K562 (cell line): ENCODE measurements at regions not wholly inside any gene's neighbourhood (a gene's known extent, or its start where the extent isn't known, plus 50 kb on each side); places are given as distances from the start of the nearest gene placed in this dataset.

Experiments used
- ATAC-seq: fragments of 200-7000 bp; cut with Tn5 transposase; 3 replicates; pipeline ENCODE4 v1.9.1; 2020; ENCODE audit warnings: moderate library complexity
- BruUV-seq: library from RNA; stranded (reverse); fragments of 400-500 nt; replicated peaks from 2 replicates; lab custom pipeline; 2021; lab: Mats Ljungman, UMichigan
- CTCF ChIA-PET: fragments of 300-600 bp; formaldehyde crosslinking; extraction: SDS; loops from one replicate; lab custom pipeline; 2021; ENCODE audit warnings: low intra/inter-chr PET ratio; lab: Yijun Ruan, JAX
- POLR2A ChIA-PET: fragments of 300-600, 350-650 bp; sonication (Branson Sonifier 250); formaldehyde crosslinking; extraction: SDS; loops from one replicate; lab custom pipeline; 2021; ENCODE audit warnings: antibody characterized with exemption, inconsistent platforms; lab: Yijun Ruan, JAX
- DNase-seq, 4 experiments: peaks; one replicate each; pipeline versions ENCODE4 v3.0.0 to v3.0.0-alpha.2; 2011 to 2018; ENCODE audit warnings: low spot score in 3 of 4, mixed read lengths in 3 of 4; ENCODE audit errors: extremely low read depth in 1 of 4
- FAIRE-seq: peaks from 2 replicates; lab custom pipeline; 2011; peaks lifted over from hg19 to GRCh38; lab: Jason Lieb, UNC
- H2AFZ ChIP-seq: 2 replicates; pipeline ENCODE4 v1.6.0; 2011; ENCODE audit warnings: low read depth, low read length, control low read depth, inconsistent platforms
- H3K27ac ChIP-seq: fragments of 200-600 bp; 3 replicates; pipeline ENCODE4 v1.8.0; 2011; ENCODE audit warnings: low read depth, mild to moderate bottlenecking, control low read depth, inconsistent platforms, low read length, moderate library complexity, mixed read lengths; ENCODE audit errors: extremely low read depth
- H3K27me3 ChIP-seq, 2 experiments: fragments of 300-600 bp in 1 of 2; 2 replicates in 1 of 2; 3 replicates in 1 of 2; pipeline versions ENCODE4 v1.6.0 to v1.8.0; 2011; ENCODE audit warnings: inconsistent platforms in 2 of 2, low read length in 2 of 2, mild to moderate bottlenecking in 1 of 2, mixed read lengths in 1 of 2, moderate library complexity in 1 of 2; ENCODE audit not compliant: control insufficient read depth in 2 of 2, insufficient read depth in 2 of 2
- H3K36me3 ChIP-seq: fragments of 300-600 bp; 3 replicates; pipeline ENCODE4 v1.8.0; 2011; ENCODE audit warnings: mild to moderate bottlenecking, low read length, inconsistent platforms; ENCODE audit not compliant: control insufficient read depth, insufficient read depth
- H3K4me1 ChIP-seq, 2 experiments: fragments of 200-600 bp in 1 of 2; replicated peaks in 1 of 2; 2 replicates in 1 of 2; 3 replicates in 1 of 2; pipeline versions ENCODE4 v1.5.1 to v1.8.0; 2011; ENCODE audit warnings: inconsistent platforms in 2 of 2, low read length in 2 of 2, mild to moderate bottlenecking in 1 of 2, mixed read lengths in 1 of 2, moderate library complexity in 1 of 2; ENCODE audit not compliant: control insufficient read depth in 2 of 2, insufficient read depth in 2 of 2
- H3K4me2 ChIP-seq: 2 replicates; pipeline ENCODE4 v1.6.1; 2011; ENCODE audit warnings: low read length, control low read depth, inconsistent platforms, mixed read lengths; ENCODE audit not compliant: insufficient read depth
- H3K4me3 ChIP-seq: fragments of 200-600 bp; sonication (generic), shearing (Covaris generic); 2 replicates; pipeline ENCODE4 v1.5.1; 2016; ENCODE audit warnings: control low read depth, inconsistent platforms
- H3K79me2 ChIP-seq: fragments of 200-600 bp; 3 replicates; pipeline ENCODE4 v1.8.0; 2011; ENCODE audit warnings: low read length, inconsistent platforms; ENCODE audit not compliant: control insufficient read depth, insufficient read depth
- H3K9ac ChIP-seq, 2 experiments: 2 replicates each; pipeline versions ENCODE4 v1.6.0 to v1.6.1; 2011; ENCODE audit warnings: low read depth in 2 of 2, low read length in 2 of 2, control low read depth in 1 of 2, inconsistent platforms in 1 of 2, mild to moderate bottlenecking in 1 of 2, mixed read lengths in 1 of 2; ENCODE audit not compliant: insufficient read depth in 1 of 2
- H3K9me1 ChIP-seq: one replicate; pipeline ENCODE4 v1.6.0; 2011; ENCODE audit warnings: inconsistent platforms, mild to moderate bottlenecking, low read length, moderate library complexity; ENCODE audit not compliant: control insufficient read depth, insufficient read depth
- H3K9me3 ChIP-seq: replicated peaks from 2 replicates; pipeline ENCODE4 v1.5.1; 2011; ENCODE audit warnings: low read depth, low read length, inconsistent platforms; ENCODE audit not compliant: control insufficient read depth, insufficient read depth
- H4K20me1 ChIP-seq: replicated peaks from 2 replicates; pipeline ENCODE4 v1.6.1; 2011; ENCODE audit warnings: low read length, inconsistent platforms, mixed read lengths; ENCODE audit not compliant: control insufficient read depth, insufficient read depth
- AFF1 ChIP-seq, 2 experiments: fragments of 450-650 bp; IDR thresholded peaks; 2 replicates each; pipeline ENCODE4 v1.6.1; 2018; ENCODE audit warnings: mild to moderate bottlenecking in 2 of 2, low read depth in 1 of 2; ENCODE audit not compliant: partially characterized antibody in 2 of 2
- E2F8 ChIP-seq: fragments of 450-650 bp; IDR thresholded peaks from 2 replicates; pipeline ENCODE4 v1.7.1; 2018; ENCODE audit warnings: mild to moderate bottlenecking, low read depth; ENCODE audit not compliant: partially characterized antibody
- GTF2E2 ChIP-seq: fragments of 200-800 bp; sonication (Bioruptor generic); IDR thresholded peaks from 2 replicates; pipeline ENCODE4 v1.6.1; 2016; ENCODE audit warnings: missing genetic modification characterization, missing compliant biosample characterization
- HNRNPH1 ChIP-seq: fragments of 200-400 bp; formaldehyde crosslinking; optimal IDR thresholded peaks from 2 replicates; pipeline ENCODE3; 2017; ENCODE audit warnings: low read depth, mild to moderate bottlenecking, low read length, moderate library complexity
- HOMEZ ChIP-seq: fragments of 250-450 bp; sonication (Bioruptor Pico); IDR thresholded peaks from 2 replicates; pipeline ENCODE4 v1.4.0; 2020; ENCODE audit warnings: mild to moderate bottlenecking, moderate library complexity
- NCOR1 ChIP-seq: fragments of 450-650 bp; IDR thresholded peaks from 2 replicates; pipeline ENCODE4 v1.6.1; 2016; ENCODE audit warnings: mild to moderate bottlenecking, moderate library complexity
- PRPF4 ChIP-seq: fragments of 200-400 bp; formaldehyde crosslinking; IDR thresholded peaks from one replicate; pipeline ENCODE4 v1.6.1; 2017; ENCODE audit warnings: low read length, low read depth, mild to moderate bottlenecking; ENCODE audit not compliant: insufficient read depth, poor library complexity, severe bottlenecking
- RFX5 ChIP-seq: IDR thresholded peaks from 2 replicates; pipeline ENCODE4 v1.6.1; 2011; ENCODE audit warnings: low read depth, mild to moderate bottlenecking, improper control_type of control experiment, low read length
- ZNF174 ChIP-seq: fragments of 250-450 bp; sonication (Bioruptor Pico); IDR thresholded peaks from 2 replicates; pipeline ENCODE4 v1.4.0; 2020; ENCODE audit warnings: mild to moderate bottlenecking
- ZNF347 ChIP-seq: fragments of 450-650 bp; formaldehyde crosslinking; IDR thresholded peaks from 2 replicates; pipeline ENCODE4 v1.4.0; 2020; ENCODE audit warnings: low read depth, mild to moderate bottlenecking, moderate library complexity
- ZNF717 ChIP-seq: fragments of 250-450 bp; sonication (Bioruptor Pico); IDR thresholded peaks from 2 replicates; pipeline ENCODE4 v1.5.0; 2021
- ZNF76 ChIP-seq: fragments of 250-450 bp; sonication (Bioruptor Pico); IDR thresholded peaks from 2 replicates; pipeline ENCODE4 v1.4.0; 2020; ENCODE audit warnings: mild to moderate bottlenecking, moderate library complexity, borderline replicate concordance
- WGBS: fragments of 100-300 bp; shearing (Covaris generic); methylation state at CpG from one replicate; pipeline ENCODE4 v1.1.6; 2016; ENCODE audit warnings: low coverage, mixed read lengths; ENCODE audit not compliant: insufficient coverage; ENCODE audit errors: missing lambda C conversion rate; 5-methylcytosine and 5-hydroxymethylcytosine counted together
- in situ Hi-C: fragments of 300-500 bp; cut with MboI; formaldehyde crosslinking; loops from 4 replicates; pipeline ENCODE4 v1.15.0; 2018; ENCODE audit warnings: inconsistent platforms, mixed read lengths
- intact Hi-C: fragments of 100-400 bp; cut with micrococcal nuclease; formaldehyde crosslinking; loops from 2 replicates; pipeline ENCODE4 v1.14.2; 2022

- TF ChIP-seq HOMEZ (CRISPR knock-in tag) (no peak), AFF1 (IDR thresholded peaks at IDR 0.05; ENCODE audit: low read depth in 1 of 2, partially characterized antibody in 2 of 2) (no peak), ZNF174 (CRISPR knock-in tag) (no peak), NCOR1 (no peak), RFX5 (no peak)
- TF ChIP-seq, all 486 proteins: peak for 0
Observed at GRCh38 chr4:114177628-114178027, 198.2 kb upstream of the ARSJ start (continued).

- no peaks in the 10 kb centered on the region for H3K9me3 ChIP-seq
- FAIRE-seq (no peak), DNase-seq (no peak), ATAC-seq (no peak)
- H3K4me2 ChIP-seq = no peak overlapping the region
- H3K79me2 ChIP-seq = no peaks in the 10 kb centered on the region
- ChIA-PET CTCF (no interaction called here), POLR2A (no interaction called here)
- intact Hi-C loops = no loop called here
- no peaks in the 10 kb centered on the region for H3K27me3 ChIP-seq
- no TSS peak for BruUV-seq
- H3K9ac ChIP-seq = no peak overlapping the region
- no peaks in the 10 kb centered on the region for H3K4me1 ChIP-seq
- no peaks in the 10 kb centered on the region for H3K36me3 ChIP-seq
- no peak overlapping the region for H3K4me3 ChIP-seq
- TF ChIP-seq HNRNPH1 = no peak
- TF ChIP-seq PRPF4 = no peak
- TF ChIP-seq GTF2E2 (tag) = no peak
- no peak for TF ChIP-seq ZNF76
- TF ChIP-seq ZNF717 (CRISPR knock-in tag) = no peak
- TF ChIP-seq E2F8 = no peak
- TF ChIP-seq ZNF347 (CRISPR knock-in tag) = no peak
- in situ Hi-C loops = no loop called here
- H3K9me1 ChIP-seq = no peaks in the 10 kb centered on the region
- no peak overlapping the region for H3K27ac ChIP-seq
- no peaks in the 10 kb centered on the region for H4K20me1 ChIP-seq
- WGBS = 0% methylated on average over 1 of the region's 1 CpG
- H2AFZ ChIP-seq = no peak overlapping the region
Observed at GRCh38 chr4:114178392-114178791, 198.9 kb upstream of the ARSJ start.
